PFSK-1 (cell line): ENCODE measurements at regions not wholly inside any gene's neighbourhood (a gene's known extent, or its start where the extent isn't known, plus 50 kb on each side); places are given as distances from the start of the nearest gene placed in this dataset.

Experiments used
- FOXP2 ChIP-seq: optimal IDR thresholded peaks from 2 replicates; pipeline ENCODE3; 2011; ENCODE audit warnings: borderline replicate concordance, control low read depth, inconsistent platforms; ENCODE audit not compliant: insufficient read depth; ENCODE audit errors: extremely low read length, extremely low read depth
- POLR2AphosphoS5 ChIP-seq: IDR thresholded peaks from 2 replicates; pipeline ENCODE4 v1.6.1; 2012; ENCODE audit warnings: low read depth, mild to moderate bottlenecking, control low read depth, low read length, moderate library complexity
- SIN3A ChIP-seq: IDR thresholded peaks from 2 replicates; pipeline ENCODE4 v1.6.1; 2012; ENCODE audit warnings: mild to moderate bottlenecking, low read length, moderate library complexity, borderline replicate concordance; ENCODE audit not compliant: insufficient read depth
- TAF1 ChIP-seq: IDR thresholded peaks from 2 replicates; pipeline ENCODE4 v1.6.1; 2012; ENCODE audit warnings: low read length, control low read depth, borderline replicate concordance; ENCODE audit not compliant: insufficient read depth
- TF ChIP-seq, protein P1 (sequence below), 2 experiments: IDR thresholded peaks; 2 replicates each; pipeline versions ENCODE4 v1.6.1 to v1.8.0; 2011 to 2012; ENCODE audit warnings: low read depth in 2 of 2, low read length in 2 of 2, control low read depth in 1 of 2, inconsistent platforms in 1 of 2, mild to moderate bottlenecking in 1 of 2, moderate library complexity in 1 of 2; ENCODE audit not compliant: insufficient read depth in 1 of 2

DNA sequence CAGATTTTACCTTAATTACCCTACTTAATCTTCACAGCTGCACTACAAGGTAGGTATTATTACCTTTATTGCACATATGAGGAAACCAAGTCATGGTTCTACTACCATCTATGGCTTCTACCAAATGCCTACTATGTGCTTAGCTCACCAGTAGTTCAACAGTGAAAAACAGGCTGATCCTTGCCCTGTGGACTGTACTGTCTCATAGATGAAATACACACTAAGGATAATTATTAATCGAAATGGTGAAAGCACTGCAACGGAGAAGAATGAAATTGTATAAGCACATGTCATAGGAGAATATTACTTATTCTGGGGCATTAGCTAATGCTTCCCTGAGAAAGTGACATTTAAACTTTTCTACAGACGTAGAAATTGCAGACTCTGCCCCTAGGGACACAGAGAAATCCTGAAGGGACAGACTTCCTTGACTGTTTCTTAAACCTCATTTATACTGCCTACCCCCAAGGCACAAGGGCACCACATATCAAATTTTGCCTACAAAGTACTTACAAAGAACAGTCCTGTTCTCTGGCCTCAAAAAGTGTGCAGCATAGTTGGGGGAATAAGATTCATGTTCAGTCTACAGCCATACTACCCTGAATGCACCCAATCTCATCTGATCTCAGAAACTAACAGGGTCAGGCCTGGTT is 148.4 kb upstream of the ZC3H11B start:
- TF ChIP-seq POLR2AphosphoS5 (no peak), FOXP2 (no peak)
- TF ChIP-seq, protein P1, sequence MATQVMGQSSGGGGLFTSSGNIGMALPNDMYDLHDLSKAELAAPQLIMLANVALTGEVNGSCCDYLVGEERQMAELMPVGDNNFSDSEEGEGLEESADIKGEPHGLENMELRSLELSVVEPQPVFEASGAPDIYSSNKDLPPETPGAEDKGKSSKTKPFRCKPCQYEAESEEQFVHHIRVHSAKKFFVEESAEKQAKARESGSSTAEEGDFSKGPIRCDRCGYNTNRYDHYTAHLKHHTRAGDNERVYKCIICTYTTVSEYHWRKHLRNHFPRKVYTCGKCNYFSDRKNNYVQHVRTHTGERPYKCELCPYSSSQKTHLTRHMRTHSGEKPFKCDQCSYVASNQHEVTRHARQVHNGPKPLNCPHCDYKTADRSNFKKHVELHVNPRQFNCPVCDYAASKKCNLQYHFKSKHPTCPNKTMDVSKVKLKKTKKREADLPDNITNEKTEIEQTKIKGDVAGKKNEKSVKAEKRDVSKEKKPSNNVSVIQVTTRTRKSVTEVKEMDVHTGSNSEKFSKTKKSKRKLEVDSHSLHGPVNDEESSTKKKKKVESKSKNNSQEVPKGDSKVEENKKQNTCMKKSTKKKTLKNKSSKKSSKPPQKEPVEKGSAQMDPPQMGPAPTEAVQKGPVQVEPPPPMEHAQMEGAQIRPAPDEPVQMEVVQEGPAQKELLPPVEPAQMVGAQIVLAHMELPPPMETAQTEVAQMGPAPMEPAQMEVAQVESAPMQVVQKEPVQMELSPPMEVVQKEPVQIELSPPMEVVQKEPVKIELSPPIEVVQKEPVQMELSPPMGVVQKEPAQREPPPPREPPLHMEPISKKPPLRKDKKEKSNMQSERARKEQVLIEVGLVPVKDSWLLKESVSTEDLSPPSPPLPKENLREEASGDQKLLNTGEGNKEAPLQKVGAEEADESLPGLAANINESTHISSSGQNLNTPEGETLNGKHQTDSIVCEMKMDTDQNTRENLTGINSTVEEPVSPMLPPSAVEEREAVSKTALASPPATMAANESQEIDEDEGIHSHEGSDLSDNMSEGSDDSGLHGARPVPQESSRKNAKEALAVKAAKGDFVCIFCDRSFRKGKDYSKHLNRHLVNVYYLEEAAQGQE (IDR thresholded peaks at IDR 0.05; ENCODE audit: insufficient read depth in 1 of 2, low read depth in 2 of 2, low read length in 2 of 2), result no peak

DNA sequence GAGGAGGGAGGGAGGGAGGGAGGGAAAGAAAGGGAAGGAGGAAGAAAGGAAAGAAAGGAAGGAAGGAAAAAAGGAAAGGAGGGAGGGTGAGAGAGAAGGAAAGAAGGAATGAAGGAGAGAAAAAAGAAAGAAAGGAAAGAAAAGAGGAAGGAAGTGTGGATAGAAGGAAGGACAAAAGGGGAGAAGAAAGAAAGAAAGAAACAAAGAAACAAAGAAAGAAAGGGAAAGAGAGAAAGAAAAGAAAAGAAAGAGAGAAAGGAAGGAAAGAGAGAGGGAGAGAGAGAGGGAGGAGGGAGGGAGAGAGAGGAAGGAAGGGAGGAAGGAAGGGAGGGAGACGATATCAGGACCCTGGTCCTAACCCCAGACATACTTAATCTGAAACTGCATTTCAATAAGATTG is 146.2 kb upstream of the ZC3H11B start:
- TF ChIP-seq SIN3A (no peak), POLR2AphosphoS5 (no peak), FOXP2 (no peak), TAF1 (no peak)
- TF ChIP-seq, protein P1 (IDR thresholded peaks at IDR 0.05; ENCODE audit: insufficient read depth in 1 of 2, low read depth in 2 of 2, low read length in 2 of 2), result no peak

DNA sequence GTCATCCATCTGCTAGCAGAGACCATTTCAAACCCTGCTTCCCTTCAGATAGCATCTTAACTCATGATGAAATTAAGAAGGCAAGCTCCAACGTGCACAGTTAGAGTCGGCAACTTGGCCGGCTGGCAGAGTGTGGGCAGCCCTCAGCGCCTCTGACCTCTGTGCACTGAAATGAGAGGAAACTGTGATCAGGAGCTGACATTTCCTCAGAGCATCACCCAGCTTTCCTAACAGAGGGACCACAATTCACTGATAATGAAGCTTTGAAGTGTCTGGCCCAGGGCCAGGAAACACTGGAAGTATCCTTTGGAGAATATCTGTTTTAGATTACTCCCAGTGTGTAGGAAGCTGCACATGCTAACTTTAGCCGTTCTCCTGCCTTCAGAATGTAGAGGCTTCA is 145.0 kb upstream of the ZC3H11B start:
- TF ChIP-seq FOXP2, result no peak
- TF ChIP-seq TAF1, result no peak
- TF ChIP-seq, protein P1 (IDR thresholded peaks at IDR 0.05; ENCODE audit: insufficient read depth in 1 of 2, low read depth in 2 of 2, low read length in 2 of 2), result no peak
- TF ChIP-seq SIN3A, result no peak
- TF ChIP-seq POLR2AphosphoS5, result no peak

DNA sequence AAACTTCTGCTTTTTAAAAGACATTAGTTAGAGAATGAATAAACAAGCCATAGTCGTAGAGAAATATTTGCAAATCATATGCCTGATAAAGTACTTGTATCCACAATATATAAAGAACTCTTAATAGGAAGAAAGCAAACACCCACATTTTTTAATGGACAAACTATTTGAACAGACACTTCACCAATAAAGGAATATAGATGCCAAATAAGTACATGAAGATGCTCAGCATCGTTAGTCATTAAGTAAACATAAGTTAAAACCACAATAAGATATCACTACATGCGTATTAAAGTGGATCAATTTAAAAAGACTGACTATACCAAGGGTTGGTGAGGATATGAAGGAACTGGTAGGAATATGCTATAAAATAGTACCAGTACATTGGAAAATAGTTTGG is 142.3 kb upstream of the ZC3H11B start:
- TF ChIP-seq FOXP2, result no peak
- TF ChIP-seq POLR2AphosphoS5, result no peak
- TF ChIP-seq, protein P1 (IDR thresholded peaks at IDR 0.05; ENCODE audit: insufficient read depth in 1 of 2, low read depth in 2 of 2, low read length in 2 of 2), result no peak
- no peak for TF ChIP-seq TAF1
- TF ChIP-seq SIN3A, result no peak

DNA sequence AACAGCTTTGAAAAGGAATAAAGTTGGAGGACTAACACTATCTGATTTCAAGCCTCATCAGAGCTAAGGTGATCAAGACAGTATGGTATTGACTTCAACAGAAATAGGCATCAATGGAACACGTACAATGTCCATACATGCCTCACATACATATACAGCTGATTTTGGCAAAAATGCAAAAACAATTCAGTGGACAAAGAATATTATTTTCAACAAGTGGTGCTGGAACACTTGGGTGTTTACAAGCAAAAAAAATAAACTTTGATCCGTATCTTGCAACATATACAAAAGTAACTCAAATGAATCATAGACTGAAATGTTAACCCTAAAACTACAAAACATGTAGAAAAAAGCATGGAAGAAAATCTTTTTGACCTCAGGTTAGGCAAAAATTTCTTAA is 141.9 kb upstream of the ZC3H11B start:
- TF ChIP-seq, protein P1 (IDR thresholded peaks at IDR 0.05; ENCODE audit: insufficient read depth in 1 of 2, low read depth in 2 of 2, low read length in 2 of 2), result no peak
- no peak for TF ChIP-seq SIN3A
- TF ChIP-seq FOXP2, result no peak
- no peak for TF ChIP-seq TAF1
- TF ChIP-seq POLR2AphosphoS5, result no peak
